IMR-90 (cell line): ENCODE measurements at regions not wholly inside any gene's neighbourhood (a gene's known extent, or its start where the extent isn't known, plus 50 kb on each side); places are given as distances from the start of the nearest gene placed in this dataset.

ENCODE experiments used
- ATAC-seq: fragments of 200-7000 bp; cut with Tn5 transposase; 2 replicates; pipeline ENCODE4 v1.9.1; 2020; ENCODE audit warnings: low read depth, mild to moderate bottlenecking, moderate library complexity
- BruUV-seq: library from RNA; stranded (reverse); fragments of 400-500 nt; replicated peaks from 2 replicates; lab custom pipeline; 2021; lab: Mats Ljungman, UMichigan
- CTCF ChIA-PET: fragments of 300-600 bp; formaldehyde crosslinking; extraction: SDS; loops from one replicate; lab custom pipeline; 2021; ENCODE audit warnings: antibody characterized with exemption; lab: Yijun Ruan, JAX
- POLR2A ChIA-PET: fragments of 300-600 bp; sonication (Branson Sonifier 250); formaldehyde crosslinking; loops from one replicate; lab custom pipeline; 2022; ENCODE audit warnings: antibody characterized with exemption; ENCODE audit not compliant: unreplicated experiment; lab: Charles Lee
- DNase-seq: peaks from one replicate; pipeline ENCODE4 v3.0.0; 2013
- H2AFZ ChIP-seq: replicated peaks from 2 replicates; pipeline ENCODE3; 2013; ENCODE audit warnings: low read length, mild to moderate bottlenecking; ENCODE audit not compliant: poor library complexity
- H2AK5ac ChIP-seq: 2 replicates; pipeline ENCODE4 v1.6.1; 2013; ENCODE audit warnings: low read depth, low read length, inconsistent platforms
- H2AK9ac ChIP-seq: replicated peaks from 2 replicates; pipeline ENCODE3; 2013; ENCODE audit warnings: mild to moderate bottlenecking, low read depth, low read length, moderate library complexity; ENCODE audit not compliant: poor library complexity
- H2BK120ac ChIP-seq: 2 replicates; pipeline ENCODE4 v1.6.1; 2013; ENCODE audit warnings: low read depth, low read length, inconsistent platforms
- H2BK15ac ChIP-seq: 3 replicates; pipeline ENCODE4 v1.6.1; 2013; ENCODE audit warnings: low read depth, low read length, inconsistent platforms
- H2BK20ac ChIP-seq: 2 replicates; pipeline ENCODE4 v1.6.1; 2013; ENCODE audit warnings: low read depth, mild to moderate bottlenecking, inconsistent platforms, low read length, moderate library complexity
- H2BK5ac ChIP-seq: 2 replicates; pipeline ENCODE4 v1.6.1; 2013; ENCODE audit warnings: mild to moderate bottlenecking, low read depth, low read length, inconsistent platforms; ENCODE audit not compliant: poor library complexity, severe bottlenecking
- H3K14ac ChIP-seq: replicated peaks from 2 replicates; pipeline ENCODE4 v1.6.1; 2013; ENCODE audit warnings: low read depth, low read length, inconsistent platforms
- H3K18ac ChIP-seq: 2 replicates; pipeline ENCODE4 v1.6.1; 2013; ENCODE audit warnings: low read depth, low read length, control low read depth
- H3K23ac ChIP-seq: 2 replicates; pipeline ENCODE4 v1.6.1; 2013; ENCODE audit warnings: low read depth, low read length, inconsistent platforms
- H3K27ac ChIP-seq: 2 replicates; pipeline ENCODE4 v1.5.1; 2013; ENCODE audit warnings: mild to moderate bottlenecking, control low read depth, low read length; ENCODE audit not compliant: insufficient read depth
- H3K27me3 ChIP-seq: 2 replicates; pipeline ENCODE4 v1.6.1; 2013; ENCODE audit warnings: low read length; ENCODE audit not compliant: control insufficient read depth, insufficient read depth
- H3K36me3 ChIP-seq: 2 replicates; pipeline ENCODE4 v1.6.1; 2013; ENCODE audit warnings: low read length, mixed read lengths; ENCODE audit not compliant: control insufficient read depth, insufficient read depth
- H3K4ac ChIP-seq: 2 replicates; pipeline ENCODE4 v1.6.1; 2013; ENCODE audit warnings: low read depth, low read length, inconsistent platforms
- H3K4me1 ChIP-seq: 2 replicates; pipeline ENCODE4 v1.6.1; 2013; ENCODE audit warnings: low read length, mixed read lengths; ENCODE audit not compliant: control insufficient read depth, insufficient read depth
- H3K4me2 ChIP-seq: 2 replicates; pipeline ENCODE4 v1.6.1; 2013; ENCODE audit warnings: low read depth, mild to moderate bottlenecking, control low read depth, low read length, moderate library complexity
- H3K4me3 ChIP-seq: 2 replicates; pipeline ENCODE4 v1.5.1; 2013; ENCODE audit warnings: low read depth, mild to moderate bottlenecking, control low read depth, low read length, moderate library complexity; ENCODE audit not compliant: insufficient read depth
- H3K56ac ChIP-seq: 2 replicates; pipeline ENCODE4 v1.6.1; 2013; ENCODE audit warnings: low read length, inconsistent platforms; ENCODE audit not compliant: insufficient read depth; ENCODE audit errors: extremely low read depth
- H3K79me1 ChIP-seq, 2 experiments: 2 replicates each; pipeline ENCODE4 v1.6.1; 2013; ENCODE audit warnings: low read length in 2 of 2, inconsistent platforms in 1 of 2, low read depth in 1 of 2
- H3K9ac ChIP-seq: 2 replicates; pipeline ENCODE4 v1.6.1; 2013; ENCODE audit warnings: low read depth, low read length, control low read depth
- H3K9me1 ChIP-seq: 2 replicates; pipeline ENCODE4 v1.6.1; 2013; ENCODE audit warnings: low read length, inconsistent platforms; ENCODE audit not compliant: insufficient read depth
- H3K9me3 ChIP-seq: 2 replicates; pipeline ENCODE4 v1.6.1; 2013; ENCODE audit warnings: low read length; ENCODE audit not compliant: control insufficient read depth, insufficient read depth
- H4K20me1 ChIP-seq: 2 replicates; pipeline ENCODE4 v1.6.1; 2013; ENCODE audit warnings: low read length, inconsistent platforms; ENCODE audit not compliant: insufficient read depth
- H4K5ac ChIP-seq: 2 replicates; pipeline ENCODE4 v1.6.1; 2013; ENCODE audit warnings: mild to moderate bottlenecking, low read depth, low read length, control low read depth
- H4K8ac ChIP-seq, 2 experiments: 2 replicates each; pipeline ENCODE4 v1.6.1; 2013; ENCODE audit warnings: low read depth in 2 of 2, low read length in 2 of 2, control low read depth in 1 of 2, inconsistent platforms in 1 of 2
- H4K91ac ChIP-seq: 2 replicates; pipeline ENCODE4 v1.6.1; 2013; ENCODE audit warnings: low read depth, low read length, inconsistent platforms; ENCODE audit not compliant: insufficient read depth
- CTCF ChIP-seq: conservative IDR thresholded peaks from 2 replicates; pipeline ENCODE4 v1.5.1; 2012; ENCODE audit warnings: mild to moderate bottlenecking, low read depth, low read length, improper control_type of control experiment
- FOS ChIP-seq: fragments of 150-350 bp; IDR thresholded peaks from 2 replicates; pipeline ENCODE4 v1.6.1; 2016; ENCODE audit warnings: low read depth, low read length
- MAZ ChIP-seq: IDR thresholded peaks from 2 replicates; pipeline ENCODE4 v1.6.1; 2012; ENCODE audit warnings: low read depth, mild to moderate bottlenecking, low read length, improper control_type of control experiment, moderate library complexity, borderline replicate concordance
- MXI1 ChIP-seq: IDR thresholded peaks from 2 replicates; pipeline ENCODE4 v1.6.1; 2012; ENCODE audit warnings: low read depth, mild to moderate bottlenecking, low read length, moderate library complexity, borderline replicate concordance
- NFE2L2 ChIP-seq: fragments of 150-350 bp; IDR thresholded peaks from 2 replicates; pipeline ENCODE4 v1.6.1; 2016; ENCODE audit warnings: low read depth, mild to moderate bottlenecking, low read length
- RAD21 ChIP-seq: IDR thresholded peaks from 2 replicates; pipeline ENCODE4 v1.6.1; 2012; ENCODE audit warnings: low read length, improper control_type of control experiment
- RCOR1 ChIP-seq: IDR thresholded peaks from 2 replicates; pipeline ENCODE4 v1.6.1; 2012; ENCODE audit warnings: mild to moderate bottlenecking, low read length, improper control_type of control experiment; ENCODE audit not compliant: insufficient replicate concordance
- USF2 ChIP-seq: fragments of 150-350 bp; IDR thresholded peaks from 2 replicates; pipeline ENCODE4 v1.6.1; 2017; ENCODE audit warnings: mild to moderate bottlenecking, antibody characterized with exemption, low read length, low read depth
- WGBS, 2 experiments: methylation state at CpG; one replicate each; pipeline versions ENCODE4 v1.1.5 to v1.1.7; 2013; ENCODE audit warnings: missing lambda C conversion rate in 2 of 2; ENCODE audit not compliant: insufficient read length in 1 of 2; ENCODE audit errors: extremely low coverage in 2 of 2; 5-methylcytosine and 5-hydroxymethylcytosine counted together
- dilution Hi-C: fragments of 300-500 bp; cut with HindIII; formaldehyde crosslinking; loops from one replicate; pipeline ENCODE4 v1.14.3; 2018; ENCODE audit warnings: low sequenced_read_pairs; ENCODE audit not compliant: unreplicated experiment
- in situ Hi-C: fragments of 300-500 bp; cut with MboI; formaldehyde crosslinking; loops from 3 replicates; pipeline ENCODE4 v1.14.3; 2019; ENCODE audit warnings: low sequenced_read_pairs, inconsistent platforms, mixed read lengths
- intact Hi-C: fragments of 100-400 bp; cut with micrococcal nuclease; formaldehyde crosslinking; loops from 2 replicates; pipeline ENCODE4 v1.10.0; 2022

GRCh38 chr10:120162471-120162870 is 269.9 kb downstream of the SEC23IP start:
- no peak overlapping the region for H3K56ac ChIP-seq
- H3K9me3 ChIP-seq = peaks cover 2% of the 10 kb centered on the region; the same call in 1 of the 2 replicates
- TF ChIP-seq MXI1 (no peak), NFE2L2 (no peak), RAD21 (no peak), MAZ (no peak), FOS (no peak), USF2 (no peak), RCOR1 (no peak), CTCF (no peak)
- no peak overlapping the region for H3K27ac ChIP-seq
- no peak overlapping the region for H3K9ac ChIP-seq
- H2AFZ ChIP-seq = no peak overlapping the region
- H2BK20ac ChIP-seq = no peak overlapping the region
- H4K8ac ChIP-seq = no peak overlapping the region
- ATAC-seq (no peak), DNase-seq (no peak)
- no peaks in the 10 kb centered on the region for H3K9me1 ChIP-seq
- no peak overlapping the region for H4K91ac ChIP-seq
- no CpG with 5 or more reads among the region's 4 CpGs for WGBS, 2 experiments
- H2BK5ac ChIP-seq = no peak overlapping the region
- H3K27me3 ChIP-seq = no peaks in the 10 kb centered on the region
- H3K4me2 ChIP-seq = no peak overlapping the region
- H3K4me1 ChIP-seq = no peaks in the 10 kb centered on the region
- H2AK9ac ChIP-seq = no peak overlapping the region
- ChIA-PET CTCF (no interaction called here), POLR2A (no interaction called here)
- H4K5ac ChIP-seq = no peak overlapping the region
- in situ Hi-C loops (no loop called here), intact Hi-C loops (no loop called here), dilution Hi-C loops (no loop called here)
- H3K4ac ChIP-seq = no peak overlapping the region
- H3K4me3 ChIP-seq = no peak overlapping the region
- H2BK15ac ChIP-seq = no peak overlapping the region
- no peaks in the 10 kb centered on the region for H3K36me3 ChIP-seq
- H3K14ac ChIP-seq = no peak overlapping the region
- no peak overlapping the region for H2AK5ac ChIP-seq
- H2BK120ac ChIP-seq = no peak overlapping the region
- H3K79me1 ChIP-seq = no peaks in the 10 kb centered on the region
- BruUV-seq = no TSS peak
- no peak overlapping the region for H3K23ac ChIP-seq
- H3K18ac ChIP-seq = no peak overlapping the region
- no peaks in the 10 kb centered on the region for H4K20me1 ChIP-seq
